H1 (cell line): ENCODE measurements at regions not wholly inside any gene's neighbourhood (a gene's known extent, or its start where the extent isn't known, plus 50 kb on each side); places are given as distances from the start of the nearest gene placed in this dataset.
A peak's percentile ranks its signal among the peaks of the same experiment; 100 is the strongest.

Experiments used
- CTCF ChIA-PET: fragments of 300-600 bp; sonication (Branson Sonifier 250); formaldehyde crosslinking; loops from one replicate; lab custom pipeline; 2021; ENCODE audit not compliant: partially characterized antibody; lab: Charles Lee
- POLR2A ChIA-PET: fragments of 300-600 bp; sonication (Branson Sonifier 250); formaldehyde crosslinking; loops from one replicate; lab custom pipeline; 2021; ENCODE audit warnings: inconsistent platforms; ENCODE audit not compliant: partially characterized antibody; lab: Charles Lee
- DNase-seq, 2 experiments: peaks; one replicate each; pipeline versions ENCODE4 v3.0.0 to v3.0.0-alpha.2; 2010 to 2022; ENCODE audit warnings: low spot score in 2 of 2, low read depth in 1 of 2, mixed read lengths in 1 of 2
- FAIRE-seq: peaks from 2 replicates; lab custom pipeline; 2011; peaks lifted over from hg19 to GRCh38; lab: Jason Lieb, UNC
- H2AFZ ChIP-seq: 2 replicates; pipeline ENCODE4 v1.8.1; 2012; ENCODE audit warnings: low read length, inconsistent platforms
- H2AK5ac ChIP-seq: 2 replicates; pipeline ENCODE4 v1.6.1; 2013; ENCODE audit warnings: low read depth, low read length
- H2BK120ac ChIP-seq: replicated peaks from 2 replicates; pipeline ENCODE3; 2013; ENCODE audit warnings: low read depth, low read length, inconsistent platforms
- H2BK12ac ChIP-seq: 2 replicates; pipeline ENCODE4 v1.6.1; 2013; ENCODE audit warnings: low read depth, low read length
- H2BK15ac ChIP-seq: 2 replicates; pipeline ENCODE4 v1.6.1; 2013; ENCODE audit warnings: low read length
- H2BK20ac ChIP-seq: 2 replicates; pipeline ENCODE4 v1.6.1; 2013; ENCODE audit warnings: low read length
- H2BK5ac ChIP-seq: 2 replicates; pipeline ENCODE4 v1.6.1; 2013; ENCODE audit warnings: low read depth, low read length
- H3K14ac ChIP-seq: 2 replicates; pipeline ENCODE4 v1.6.1; 2013; ENCODE audit warnings: inconsistent platforms; ENCODE audit not compliant: insufficient read length
- H3K18ac ChIP-seq: 2 replicates; pipeline ENCODE4 v1.6.1; 2013; ENCODE audit warnings: low read length; ENCODE audit errors: extremely low read depth
- H3K23ac ChIP-seq: 2 replicates; pipeline ENCODE4 v1.6.1; 2013; ENCODE audit warnings: inconsistent platforms; ENCODE audit not compliant: insufficient read length
- H3K23me2 ChIP-seq: 2 replicates; pipeline ENCODE4 v1.6.1; 2013; ENCODE audit warnings: low read depth, low read length
- H3K27ac ChIP-seq: 2 replicates; pipeline ENCODE4 v1.6.1; 2011; ENCODE audit warnings: low read depth, low read length, inconsistent platforms
- H3K27me3 ChIP-seq, 4 experiments: replicated peaks in 1 of 4; 1 replicate in 1 of 4; 2 replicates in 3 of 4; pipeline versions ENCODE4 v1.6.1 to v1.8.1; 2011 to 2013; ENCODE audit warnings: low read length in 3 of 4, mild to moderate bottlenecking in 3 of 4, inconsistent platforms in 2 of 4, mixed read lengths in 2 of 4, moderate library complexity in 1 of 4; ENCODE audit not compliant: control insufficient read depth in 3 of 4, insufficient read depth in 3 of 4; ENCODE audit errors: extremely low read depth in 1 of 4
- H3K36me3 ChIP-seq, 4 experiments: 2 replicates each; pipeline versions ENCODE4 v1.6.1 to v1.8.1; 2011 to 2013; ENCODE audit warnings: mild to moderate bottlenecking in 4 of 4, low read length in 3 of 4, moderate library complexity in 2 of 4, control low read depth in 1 of 4, inconsistent platforms in 1 of 4; ENCODE audit not compliant: insufficient read depth in 4 of 4, control insufficient read depth in 2 of 4
- H3K4ac ChIP-seq: replicated peaks from 2 replicates; pipeline ENCODE3; 2013; ENCODE audit warnings: low read length, low read depth, mixed read lengths, inconsistent platforms; ENCODE audit not compliant: insufficient read length
- H3K4me1 ChIP-seq, 4 experiments: replicated peaks in 1 of 4; 1 replicate in 1 of 4; 2 replicates in 3 of 4; pipeline versions ENCODE4 v1.6.1 to v1.8.1; 2011 to 2013; ENCODE audit warnings: low read length in 3 of 4, inconsistent platforms in 2 of 4, mixed read lengths in 1 of 4; ENCODE audit not compliant: insufficient read depth in 4 of 4, control insufficient read depth in 3 of 4
- H3K4me2 ChIP-seq, 2 experiments: 2 replicates each; pipeline versions ENCODE4 v1.6.1 to v1.8.1; 2011 to 2013; ENCODE audit warnings: low read depth in 2 of 2, low read length in 2 of 2, control low read depth in 1 of 2, inconsistent platforms in 1 of 2, mild to moderate bottlenecking in 1 of 2; ENCODE audit not compliant: insufficient read depth in 1 of 2
- H3K4me3 ChIP-seq, 4 experiments: fragments of 200-600, 300-600 bp in 1 of 4; sonication (generic), shearing (Covaris generic), sonication (Bioruptor Twin) in 1 of 4; 2 replicates each; pipeline versions ENCODE4 v1.5.1 to v1.8.1; 2011 to 2016; ENCODE audit warnings: low read length in 4 of 4, low read depth in 3 of 4, control low read depth in 2 of 4, inconsistent platforms in 2 of 4, mild to moderate bottlenecking in 2 of 4, mixed read lengths in 1 of 4, moderate library complexity in 1 of 4; ENCODE audit not compliant: insufficient read depth in 2 of 4; ENCODE audit errors: extremely low read depth in 1 of 4
- H3K56ac ChIP-seq: replicated peaks from 2 replicates; pipeline ENCODE3; 2013; ENCODE audit warnings: low read depth, mild to moderate bottlenecking, mixed read lengths, low read length, inconsistent platforms; ENCODE audit not compliant: insufficient read length
- H3K79me1 ChIP-seq: 2 replicates; pipeline ENCODE4 v1.6.1; 2013; ENCODE audit warnings: low read depth, low read length, control low read depth
- H3K79me2 ChIP-seq, 2 experiments: 2 replicates each; pipeline versions ENCODE4 v1.6.1 to v1.8.1; 2012 to 2013; ENCODE audit warnings: low read length in 2 of 2, mild to moderate bottlenecking in 2 of 2, inconsistent platforms in 1 of 2; ENCODE audit not compliant: insufficient read depth in 2 of 2, control insufficient read depth in 1 of 2
- H3K9ac ChIP-seq, 4 experiments: replicated peaks in 1 of 4; 1 replicate in 1 of 4; 2 replicates in 3 of 4; pipeline versions ENCODE4 v1.6.1 to v1.8.1; 2011 to 2013; ENCODE audit warnings: low read depth in 3 of 4, low read length in 3 of 4, control low read depth in 2 of 4, mild to moderate bottlenecking in 2 of 4, moderate library complexity in 2 of 4, inconsistent platforms in 1 of 4; ENCODE audit errors: extremely low read depth in 1 of 4
- H3K9me3 ChIP-seq, 2 experiments: 2 replicates each; pipeline versions ENCODE4 v1.6.1 to v1.8.1; 2012 to 2013; ENCODE audit warnings: mild to moderate bottlenecking in 2 of 2, moderate library complexity in 2 of 2, control low read depth in 1 of 2, inconsistent platforms in 1 of 2, low read depth in 1 of 2, low read length in 1 of 2, mixed read lengths in 1 of 2; ENCODE audit not compliant: insufficient read depth in 2 of 2
- H4K20me1 ChIP-seq, 2 experiments: replicated peaks in 1 of 2; 2 replicates each; pipeline versions ENCODE3 to v1.8.1; 2011 to 2013; ENCODE audit warnings: inconsistent platforms in 2 of 2, low read length in 2 of 2, mild to moderate bottlenecking in 1 of 2; ENCODE audit not compliant: insufficient read depth in 2 of 2, control insufficient read depth in 1 of 2
- H4K5ac ChIP-seq: 2 replicates; pipeline ENCODE4 v1.6.1; 2013; ENCODE audit warnings: low read length, low read depth, mixed read lengths, inconsistent platforms; ENCODE audit not compliant: insufficient read length
- H4K8ac ChIP-seq: 2 replicates; pipeline ENCODE4 v1.8.0; 2013; ENCODE audit warnings: mild to moderate bottlenecking, moderate library complexity, low read length, inconsistent platforms; ENCODE audit not compliant: insufficient read depth; ENCODE audit errors: extremely low read depth
- H4K91ac ChIP-seq: replicated peaks from 2 replicates; pipeline ENCODE3; 2013; ENCODE audit warnings: low read length, mixed read lengths, inconsistent platforms; ENCODE audit not compliant: insufficient read length
- KDM5A ChIP-seq: fragments of 200-600 bp; IDR thresholded peaks from 2 replicates; pipeline ENCODE4 v1.7.1; 2012; ENCODE audit warnings: mild to moderate bottlenecking, low read length, inconsistent platforms, mixed read lengths
- MAFK ChIP-seq: IDR thresholded peaks from 2 replicates; pipeline ENCODE4 v1.6.1; 2012; ENCODE audit warnings: low read depth, mild to moderate bottlenecking, improper control_type of control experiment, low read length
- WGBS, 2 experiments: shearing (Covaris generic) in 1 of 2; methylation state at CpG; one replicate each; pipeline versions ENCODE4 v1.1.6 to v1.1.7; 2013 to 2015; ENCODE audit warnings: low lambda C conversion rate in 2 of 2, mixed read lengths in 2 of 2, inconsistent platforms in 1 of 2, low coverage in 1 of 2, missing lambda C conversion rate in 1 of 2; ENCODE audit not compliant: insufficient replicate concordance in 2 of 2, insufficient coverage in 1 of 2, insufficient read length in 1 of 2; ENCODE audit errors: extremely low coverage in 1 of 2, missing lambda C conversion rate in 1 of 2; 5-methylcytosine and 5-hydroxymethylcytosine counted together

DNA sequence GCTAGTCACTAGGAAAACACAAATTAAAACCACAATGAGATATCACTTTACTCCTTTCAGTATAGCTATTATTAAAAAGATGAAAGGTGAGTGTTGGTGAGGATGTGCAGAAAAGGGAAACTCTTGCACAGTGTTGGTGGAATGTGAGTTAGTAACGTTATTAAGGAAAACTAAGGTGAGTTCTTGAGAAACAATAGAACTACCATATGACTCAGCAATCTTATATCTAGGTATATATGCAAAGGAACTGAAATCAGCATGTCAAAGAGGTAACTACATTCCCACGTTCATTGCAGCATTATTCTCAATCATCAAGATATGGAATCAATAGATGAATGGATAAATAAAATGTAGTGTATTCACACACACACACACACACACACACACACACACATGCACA, 117.3 kb upstream of the HNMT start:
- H3K23me2 ChIP-seq, result no peaks in the 10 kb centered on the region
- 54% methylated on average over 2 of the region's 2 CpGs; no CpG with 5 or more reads in 1 of the 2 experiments for WGBS, 2 experiments
- H3K4ac ChIP-seq, result no peak overlapping the region
- POLR2A ChIA-PET, result no interaction called here
- no peaks in the 10 kb centered on the region for H3K79me1 ChIP-seq
- H4K5ac ChIP-seq, result no peak overlapping the region
- no peak overlapping the region for H2BK15ac ChIP-seq
- no peaks in the 10 kb centered on the region for H3K27me3 ChIP-seq
- no peak for DNase-seq
- no peak overlapping the region for H2BK12ac ChIP-seq
- H3K36me3 ChIP-seq, result no peaks in the 10 kb centered on the region
- H2AFZ ChIP-seq, result no peak overlapping the region
- no peak overlapping the region for H3K23ac ChIP-seq
- no peaks in the 10 kb centered on the region; a peak in 1 of 4 replicates for H3K9me3 ChIP-seq
- H2AK5ac ChIP-seq, result no peak overlapping the region
- no peak for TF ChIP-seq KDM5A
- TF ChIP-seq MAFK, result peak; percentile 55; the same call in 1 of the 2 replicates
- TF ChIP-seq, all 59 proteins: peak for 1
- Histone ChIP-seq H2BK120ac (no peak overlapping the region), H3K18ac (no peak overlapping the region), H4K8ac (no peak overlapping the region), H4K91ac (peak overlapping the region; percentile 15), H3K27ac (no peak overlapping the region), H3K4me2 (no peak overlapping the region), H3K14ac (no peak overlapping the region), H3K9ac (no peak overlapping the region), H3K79me2 (no peaks in the 10 kb centered on the region), H3K4me1 (peaks cover 0 to 6% (median 3%) of the 10 kb centered on the region in 4 experiments; a peak in 3 of 7 replicates), H3K4me3 (no peak overlapping the region), H3K56ac (no peak overlapping the region), H2BK20ac (no peak overlapping the region), H4K20me1 (no peaks in the 10 kb centered on the region), H2BK5ac (no peak overlapping the region)
- peak; percentile 13 for FAIRE-seq
- CTCF ChIA-PET, result no interaction called here
